ENCODE measurements at regions not wholly inside any gene's neighbourhood (a gene's known extent, or its start where the extent isn't known, plus 50 kb on each side); places are given as distances from the start of the nearest gene placed in this dataset.
"Not testable (repeated sequence)": the region's sequence is repeated elsewhere in the genome, so short reads cannot be mapped to it uniquely, and the experiment has no call there.

GRCh38 chr11:33976495-33977199, 74.9 kb upstream of the CAPRIN1 start:
- no peak overlapping the region for H3K4me3 Mint-ChIP-seq (ENCODE audit: low read depth, unreplicated experiment)
- no peaks in the 10 kb centered on the region for H3K9me3 Mint-ChIP-seq (ENCODE audit: low read depth, unreplicated experiment)
- no peaks in the 10 kb centered on the region for H3K36me3 Mint-ChIP-seq (ENCODE audit: insufficient read depth, unreplicated experiment)
- no peak for TF ChIP-seq CTCF (IDR thresholded peaks at IDR 0.05; ENCODE audit: unreplicated experiment)
- intact Hi-C loops (cut with micrococcal nuclease; ENCODE audit: unreplicated experiment): no loop called here
- H3K27me3 Mint-ChIP-seq (ENCODE audit: unreplicated experiment): peaks cover 46% of the 10 kb centered on the region
- no TSS peak for BruUV-seq (replicated peaks)
- CTCF ChIA-PET: interaction anchor here (1.2 kb wide), 1 partner anchor 147 kb away, joined by 3 read pairs; no protein-coding TSS in a partner anchor
- H3K4me1 Mint-ChIP-seq (ENCODE audit: low read depth, unreplicated experiment): no peaks in the 10 kb centered on the region
- no peak overlapping the region for H3K27ac Mint-ChIP-seq (ENCODE audit: unreplicated experiment)
- DNase-seq: no peak

GRCh38 chr11:33974804-33975203, 76.7 kb upstream of the CAPRIN1 start:
- no peak for TF ChIP-seq CTCF (IDR thresholded peaks at IDR 0.05; ENCODE audit: unreplicated experiment)
- no TSS peak for BruUV-seq (replicated peaks)
- H3K9me3 Mint-ChIP-seq (ENCODE audit: low read depth, unreplicated experiment): no peaks in the 10 kb centered on the region
- DNase-seq: no peak
- CTCF ChIA-PET: interaction anchor here (0.7 kb wide), 1 partner anchor 701 kb away, joined by 3 read pairs; no protein-coding TSS in a partner anchor
- H3K27ac Mint-ChIP-seq (ENCODE audit: unreplicated experiment): no peak overlapping the region
- no peaks in the 10 kb centered on the region for H3K36me3 Mint-ChIP-seq (ENCODE audit: insufficient read depth, unreplicated experiment)
- no peak overlapping the region for H3K4me3 Mint-ChIP-seq (ENCODE audit: low read depth, unreplicated experiment)
- intact Hi-C loops (cut with micrococcal nuclease; ENCODE audit: unreplicated experiment): no loop called here
- peaks cover 41% of the 10 kb centered on the region for H3K27me3 Mint-ChIP-seq (ENCODE audit: unreplicated experiment)
- no peaks in the 10 kb centered on the region for H3K4me1 Mint-ChIP-seq (ENCODE audit: low read depth, unreplicated experiment)

GRCh38 chr11:33971530-33971929, 79.7 kb upstream of the LMO2 start:
- not testable (repeated sequence) for DNase-seq; H3K4me1 Mint-ChIP-seq (ENCODE audit: low read depth, unreplicated experiment); H3K9me3 Mint-ChIP-seq (ENCODE audit: low read depth, unreplicated experiment); H3K27ac Mint-ChIP-seq (ENCODE audit: unreplicated experiment); H3K36me3 Mint-ChIP-seq (ENCODE audit: insufficient read depth, unreplicated experiment); BruUV-seq (replicated peaks); H3K4me3 Mint-ChIP-seq (ENCODE audit: low read depth, unreplicated experiment)
- CTCF ChIA-PET: interaction anchor here (0.7 to 1.4 kb wide), 2 partner anchors 10 to 1904 kb away, joined by 4 to 5 read pairs; no protein-coding TSS in a partner anchor
- peaks cover 47% of the 10 kb centered on the region for H3K27me3 Mint-ChIP-seq (ENCODE audit: unreplicated experiment)
- intact Hi-C loops (cut with micrococcal nuclease; ENCODE audit: unreplicated experiment): loop anchor here (1.0 kb wide), 2 partner anchors 113 to 136 kb away; no protein-coding TSS in a partner anchor

GRCh38 chr11:33970984-33971466, 79.1 kb upstream of the LMO2 start:
- CTCF ChIA-PET: interaction anchor here (1.1 to 1.4 kb wide), 2 partner anchors 11 to 12 kb away, joined by 3 to 4 read pairs; no protein-coding TSS in a partner anchor
- Mint-ChIP-seq H3K4me3 (ENCODE audit: low read depth, unreplicated experiment) (no peak overlapping the region), H3K4me1 (ENCODE audit: low read depth, unreplicated experiment) (no peaks in the 10 kb centered on the region), H3K27ac (ENCODE audit: unreplicated experiment) (no peak overlapping the region), H3K36me3 (ENCODE audit: insufficient read depth, unreplicated experiment) (no peaks in the 10 kb centered on the region), H3K9me3 (ENCODE audit: low read depth, unreplicated experiment) (no peaks in the 10 kb centered on the region), H3K27me3 (ENCODE audit: unreplicated experiment) (peaks cover 52% of the 10 kb centered on the region)
- BruUV-seq (replicated peaks): no TSS peak
- peak; percentile 56 for TF ChIP-seq CTCF (IDR thresholded peaks at IDR 0.05; ENCODE audit: unreplicated experiment)
- peak; percentile 40 for DNase-seq
- intact Hi-C loops (cut with micrococcal nuclease; ENCODE audit: unreplicated experiment): loop anchor here (1.0 kb wide), 2 partner anchors 113 to 136 kb away; no protein-coding TSS in a partner anchor

GRCh38 chr11:33967451-33967850, 75.6 kb upstream of the LMO2 start:
- H3K36me3 Mint-ChIP-seq (ENCODE audit: insufficient read depth, unreplicated experiment): no peaks in the 10 kb centered on the region
- H3K27ac Mint-ChIP-seq (ENCODE audit: unreplicated experiment): no peak overlapping the region
- no TSS peak for BruUV-seq (replicated peaks)
- no peaks in the 10 kb centered on the region for H3K4me1 Mint-ChIP-seq (ENCODE audit: low read depth, unreplicated experiment)
- TF ChIP-seq CTCF (IDR thresholded peaks at IDR 0.05; ENCODE audit: unreplicated experiment): no peak
- intact Hi-C loops (cut with micrococcal nuclease; ENCODE audit: unreplicated experiment): no loop called here
- CTCF ChIA-PET: no interaction called here
- peaks cover 60% of the 10 kb centered on the region for H3K27me3 Mint-ChIP-seq (ENCODE audit: unreplicated experiment)
- no peak overlapping the region for H3K4me3 Mint-ChIP-seq (ENCODE audit: low read depth, unreplicated experiment)
- no peak for DNase-seq
- no peaks in the 10 kb centered on the region for H3K9me3 Mint-ChIP-seq (ENCODE audit: low read depth, unreplicated experiment)

All from Calu3 (cell line).